ENCODE measurements at regions not wholly inside any gene's neighbourhood (a gene's known extent, or its start where the extent isn't known, plus 50 kb on each side); places are given as distances from the start of the nearest gene placed in this dataset.

GRCh38 chr3:144142151-144142840 is 170.7 kb downstream of the DIPK2A start:
- H3K4me3 Mint-ChIP-seq: no peak overlapping the region
- H3K27ac ChIP-seq (ENCODE audit: low read depth): no peak overlapping the region
- peaks cover 23% of the 10 kb centered on the region for H3K36me3 Mint-ChIP-seq (ENCODE audit: low read depth)
- peaks cover 11% of the 10 kb centered on the region; the same call in 1 of the 2 replicates for H3K9me2 ChIP-seq (ENCODE audit: insufficient read depth)
- H3K27me3 Mint-ChIP-seq (ENCODE audit: insufficient read depth, low read depth, poor library complexity): no peaks in the 10 kb centered on the region
- no peak for ATAC-seq
- peaks cover 20% of the 10 kb centered on the region for H3K9me3 Mint-ChIP-seq
- H3F3A ChIP-seq (replicated peaks; ENCODE audit: low read depth): no peaks in the 10 kb centered on the region
- no peaks in the 10 kb centered on the region for H3K27me3 ChIP-seq (ENCODE audit: insufficient read depth)
- no peak overlapping the region for H3K27ac Mint-ChIP-seq
- H3K4me3 ChIP-seq: no peak overlapping the region
- DNase-seq (ENCODE audit: low spot score): no peak
- H4K20me1 ChIP-seq (replicated peaks; ENCODE audit: insufficient read depth): no peaks in the 10 kb centered on the region
- H3K79me2 ChIP-seq (replicated peaks; ENCODE audit: insufficient read depth): no peaks in the 10 kb centered on the region
- H3K36me3 ChIP-seq (ENCODE audit: insufficient read depth): no peaks in the 10 kb centered on the region
- no peak overlapping the region for H3K4me2 ChIP-seq
- no peak overlapping the region for H2AFZ ChIP-seq
- TF ChIP-seq EZH2phosphoT487 (IDR thresholded peaks at IDR 0.05; ENCODE audit: unreplicated experiment): no peak
- TF ChIP-seq CREB1 (CRISPR knock-in tag; IDR thresholded peaks at IDR 0.05; ENCODE audit: low read depth): no peak
- TF ChIP-seq REST (IDR thresholded peaks at IDR 0.05; ENCODE audit: unreplicated experiment): no peak
- TF ChIP-seq POLR2AphosphoS5 (IDR thresholded peaks at IDR 0.05; ENCODE audit: low read depth): no peak
- TF ChIP-seq NANOG (IDR thresholded peaks at IDR 0.05; ENCODE audit: borderline replicate concordance): no peak
- no peak for TF ChIP-seq ZNF462 (CRISPR knock-in tag; IDR thresholded peaks at IDR 0.05)
- TF ChIP-seq STAT1 (IDR thresholded peaks at IDR 0.05; ENCODE audit: unreplicated experiment): no peak
- no peak for TF ChIP-seq ZNF331 (CRISPR knock-in tag; IDR thresholded peaks at IDR 0.05; ENCODE audit: low read depth)
- TF ChIP-seq EZH2 (IDR thresholded peaks at IDR 0.05; ENCODE audit: low read depth, unreplicated experiment): no peak
- TF ChIP-seq ZNF114 (CRISPR knock-in tag; IDR thresholded peaks at IDR 0.05): no peak
- no peak for TF ChIP-seq JUNB (IDR thresholded peaks at IDR 0.05; ENCODE audit: unreplicated experiment)
- TF ChIP-seq ETS1 (IDR thresholded peaks at IDR 0.05): no peak
- TF ChIP-seq, protein P1, sequence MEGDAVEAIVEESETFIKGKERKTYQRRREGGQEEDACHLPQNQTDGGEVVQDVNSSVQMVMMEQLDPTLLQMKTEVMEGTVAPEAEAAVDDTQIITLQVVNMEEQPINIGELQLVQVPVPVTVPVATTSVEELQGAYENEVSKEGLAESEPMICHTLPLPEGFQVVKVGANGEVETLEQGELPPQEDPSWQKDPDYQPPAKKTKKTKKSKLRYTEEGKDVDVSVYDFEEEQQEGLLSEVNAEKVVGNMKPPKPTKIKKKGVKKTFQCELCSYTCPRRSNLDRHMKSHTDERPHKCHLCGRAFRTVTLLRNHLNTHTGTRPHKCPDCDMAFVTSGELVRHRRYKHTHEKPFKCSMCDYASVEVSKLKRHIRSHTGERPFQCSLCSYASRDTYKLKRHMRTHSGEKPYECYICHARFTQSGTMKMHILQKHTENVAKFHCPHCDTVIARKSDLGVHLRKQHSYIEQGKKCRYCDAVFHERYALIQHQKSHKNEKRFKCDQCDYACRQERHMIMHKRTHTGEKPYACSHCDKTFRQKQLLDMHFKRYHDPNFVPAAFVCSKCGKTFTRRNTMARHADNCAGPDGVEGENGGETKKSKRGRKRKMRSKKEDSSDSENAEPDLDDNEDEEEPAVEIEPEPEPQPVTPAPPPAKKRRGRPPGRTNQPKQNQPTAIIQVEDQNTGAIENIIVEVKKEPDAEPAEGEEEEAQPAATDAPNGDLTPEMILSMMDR (conservative IDR thresholded peaks at IDR 0.05; ENCODE audit: low read depth in 2 of 2): no peak
- peaks cover 9% of the 10 kb centered on the region for H3K4me1 Mint-ChIP-seq
- no peaks in the 10 kb centered on the region for H3K4me1 ChIP-seq (ENCODE audit: insufficient read depth)
